NB4 (cell line): ENCODE measurements at regions not wholly inside any gene's neighbourhood (a gene's known extent, or its start where the extent isn't known, plus 50 kb on each side); places are given as distances from the start of the nearest gene placed in this dataset.

ENCODE experiments used
- CTCF ChIP-seq: IDR thresholded peaks from one replicate; pipeline ENCODE4 v1.5.1; 2012; ENCODE audit warnings: low read depth, low read length
- MYC ChIP-seq: IDR thresholded peaks from 2 replicates; pipeline ENCODE4 v1.6.1; 2011; ENCODE audit warnings: low read depth, low read length

- TF ChIP-seq CTCF (no peak), MYC (no peak)
These were observed 105.4 kb downstream of the EPDR1 start for GRCh38 chr7:38025815-38026214.
